ENCODE measurements at regions not wholly inside any gene's neighbourhood (a gene's known extent, or its start where the extent isn't known, plus 50 kb on each side); places are given as distances from the start of the nearest gene placed in this dataset.
A peak's percentile ranks its signal among the peaks of the same experiment; 100 is the strongest.

DNA sequence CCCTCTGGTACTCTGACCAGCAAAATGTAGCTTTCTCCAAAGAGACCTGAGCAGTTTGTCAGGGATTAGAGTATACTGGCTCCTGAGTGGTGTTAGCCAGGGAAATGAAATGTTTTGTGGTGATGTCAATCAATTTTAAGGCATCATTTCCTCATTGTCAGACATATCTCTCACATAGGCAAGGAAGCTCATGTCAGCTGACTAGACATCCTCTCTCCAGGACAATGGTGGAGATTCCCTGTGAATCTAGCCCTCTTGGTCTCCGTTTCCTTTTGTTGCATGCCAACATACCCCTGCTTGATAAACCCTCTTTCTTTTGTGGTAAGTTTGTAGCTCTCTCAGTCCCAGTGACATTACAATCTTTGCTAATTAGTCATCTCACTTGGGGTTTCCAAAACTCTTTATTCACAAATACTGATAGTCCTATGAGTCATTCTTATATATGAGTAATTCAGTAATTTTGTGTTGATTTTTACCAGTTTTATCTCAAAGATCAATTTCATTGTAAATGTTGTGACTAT, 135.6 kb upstream of the PTPRK start (continued):
- no peak for TF ChIP-seq NRF1 (conservative IDR thresholded peaks at IDR 0.05; ENCODE audit: low read depth, low read length)
- no peak for TF ChIP-seq ESRRA (IDR thresholded peaks at IDR 0.05; ENCODE audit: low read length)
- TF ChIP-seq, protein P1, sequence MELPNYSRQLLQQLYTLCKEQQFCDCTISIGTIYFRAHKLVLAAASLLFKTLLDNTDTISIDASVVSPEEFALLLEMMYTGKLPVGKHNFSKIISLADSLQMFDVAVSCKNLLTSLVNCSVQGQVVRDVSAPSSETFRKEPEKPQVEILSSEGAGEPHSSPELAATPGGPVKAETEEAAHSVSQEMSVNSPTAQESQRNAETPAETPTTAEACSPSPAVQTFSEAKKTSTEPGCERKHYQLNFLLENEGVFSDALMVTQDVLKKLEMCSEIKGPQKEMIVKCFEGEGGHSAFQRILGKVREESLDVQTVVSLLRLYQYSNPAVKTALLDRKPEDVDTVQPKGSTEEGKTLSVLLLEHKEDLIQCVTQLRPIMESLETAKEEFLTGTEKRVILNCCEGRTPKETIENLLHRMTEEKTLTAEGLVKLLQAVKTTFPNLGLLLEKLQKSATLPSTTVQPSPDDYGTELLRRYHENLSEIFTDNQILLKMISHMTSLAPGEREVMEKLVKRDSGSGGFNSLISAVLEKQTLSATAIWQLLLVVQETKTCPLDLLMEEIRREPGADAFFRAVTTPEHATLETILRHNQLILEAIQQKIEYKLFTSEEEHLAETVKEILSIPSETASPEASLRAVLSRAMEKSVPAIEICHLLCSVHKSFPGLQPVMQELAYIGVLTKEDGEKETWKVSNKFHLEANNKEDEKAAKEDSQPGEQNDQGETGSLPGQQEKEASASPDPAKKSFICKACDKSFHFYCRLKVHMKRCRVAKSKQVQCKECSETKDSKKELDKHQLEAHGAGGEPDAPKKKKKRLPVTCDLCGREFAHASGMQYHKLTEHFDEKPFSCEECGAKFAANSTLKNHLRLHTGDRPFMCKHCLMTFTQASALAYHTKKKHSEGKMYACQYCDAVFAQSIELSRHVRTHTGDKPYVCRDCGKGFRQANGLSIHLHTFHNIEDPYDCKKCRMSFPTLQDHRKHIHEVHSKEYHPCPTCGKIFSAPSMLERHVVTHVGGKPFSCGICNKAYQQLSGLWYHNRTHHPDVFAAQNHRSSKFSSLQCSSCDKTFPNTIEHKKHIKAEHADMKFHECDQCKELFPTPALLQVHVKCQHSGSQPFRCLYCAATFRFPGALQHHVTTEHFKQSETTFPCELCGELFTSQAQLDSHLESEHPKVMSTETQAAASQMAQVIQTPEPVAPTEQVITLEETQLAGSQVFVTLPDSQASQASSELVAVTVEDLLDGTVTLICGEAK (IDR thresholded peaks at IDR 0.05; ENCODE audit: borderline replicate concordance), result no peak
- TF ChIP-seq ZNF384 (IDR thresholded peaks at IDR 0.05; ENCODE audit: borderline replicate concordance, low read depth, low read length), result no peak
- TF ChIP-seq SIX5 (IDR thresholded peaks at IDR 0.05; ENCODE audit: low read depth, low read length, severe bottlenecking), result no peak
- no peak; the same call in 1 of the 2 replicates for TF ChIP-seq BACH1 (IDR thresholded peaks at IDR 0.05; ENCODE audit: borderline replicate concordance)
- TF ChIP-seq, protein P2, sequence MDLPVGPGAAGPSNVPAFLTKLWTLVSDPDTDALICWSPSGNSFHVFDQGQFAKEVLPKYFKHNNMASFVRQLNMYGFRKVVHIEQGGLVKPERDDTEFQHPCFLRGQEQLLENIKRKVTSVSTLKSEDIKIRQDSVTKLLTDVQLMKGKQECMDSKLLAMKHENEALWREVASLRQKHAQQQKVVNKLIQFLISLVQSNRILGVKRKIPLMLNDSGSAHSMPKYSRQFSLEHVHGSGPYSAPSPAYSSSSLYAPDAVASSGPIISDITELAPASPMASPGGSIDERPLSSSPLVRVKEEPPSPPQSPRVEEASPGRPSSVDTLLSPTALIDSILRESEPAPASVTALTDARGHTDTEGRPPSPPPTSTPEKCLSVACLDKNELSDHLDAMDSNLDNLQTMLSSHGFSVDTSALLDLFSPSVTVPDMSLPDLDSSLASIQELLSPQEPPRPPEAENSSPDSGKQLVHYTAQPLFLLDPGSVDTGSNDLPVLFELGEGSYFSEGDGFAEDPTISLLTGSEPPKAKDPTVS (IDR thresholded peaks at IDR 0.05; ENCODE audit: low read depth, low read length), result no peak
- TF ChIP-seq CHD2 (IDR thresholded peaks at IDR 0.05; ENCODE audit: borderline replicate concordance, low read depth, low read length), result no peak
- TF ChIP-seq, protein P3, sequence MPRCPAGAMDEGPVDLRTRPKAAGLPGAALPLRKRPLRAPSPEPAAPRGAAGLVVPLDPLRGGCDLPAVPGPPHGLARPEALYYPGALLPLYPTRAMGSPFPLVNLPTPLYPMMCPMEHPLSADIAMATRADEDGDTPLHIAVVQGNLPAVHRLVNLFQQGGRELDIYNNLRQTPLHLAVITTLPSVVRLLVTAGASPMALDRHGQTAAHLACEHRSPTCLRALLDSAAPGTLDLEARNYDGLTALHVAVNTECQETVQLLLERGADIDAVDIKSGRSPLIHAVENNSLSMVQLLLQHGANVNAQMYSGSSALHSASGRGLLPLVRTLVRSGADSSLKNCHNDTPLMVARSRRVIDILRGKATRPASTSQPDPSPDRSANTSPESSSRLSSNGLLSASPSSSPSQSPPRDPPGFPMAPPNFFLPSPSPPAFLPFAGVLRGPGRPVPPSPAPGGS (IDR thresholded peaks at IDR 0.05; ENCODE audit: borderline replicate concordance, insufficient read depth, low read depth, low read length, poor library complexity, severe bottlenecking), result no peak
- TF ChIP-seq HDAC6 (IDR thresholded peaks at IDR 0.05; ENCODE audit: unreplicated experiment), result no peak
- peak; percentile 84 for TF ChIP-seq CREM (IDR thresholded peaks at IDR 0.05; ENCODE audit: low read depth)
- no peak for TF ChIP-seq RB1 (IDR thresholded peaks at IDR 0.05; ENCODE audit: borderline replicate concordance)
- TF ChIP-seq GATAD2B (conservative IDR thresholded peaks at IDR 0.05; ENCODE audit: low read depth), result peak; percentile 40; the same call in 1 of the 2 replicates
- no peak for TF ChIP-seq KLF5 (IDR thresholded peaks at IDR 0.05; ENCODE audit: partially characterized antibody)
- TF ChIP-seq CHD4 (IDR thresholded peaks at IDR 0.05), result no peak
- peak; percentile 39; the same call in 1 of the 2 replicates for TF ChIP-seq GABPA (IDR thresholded peaks at IDR 0.05; ENCODE audit: low read depth)
- TF ChIP-seq ZBED1 (IDR thresholded peaks at IDR 0.05; ENCODE audit: borderline replicate concordance), result no peak; the same call in 1 of the 2 replicates
- no peak for TF ChIP-seq CREB1 (IDR thresholded peaks at IDR 0.05; ENCODE audit: low read depth)
- TF ChIP-seq, protein P4, sequence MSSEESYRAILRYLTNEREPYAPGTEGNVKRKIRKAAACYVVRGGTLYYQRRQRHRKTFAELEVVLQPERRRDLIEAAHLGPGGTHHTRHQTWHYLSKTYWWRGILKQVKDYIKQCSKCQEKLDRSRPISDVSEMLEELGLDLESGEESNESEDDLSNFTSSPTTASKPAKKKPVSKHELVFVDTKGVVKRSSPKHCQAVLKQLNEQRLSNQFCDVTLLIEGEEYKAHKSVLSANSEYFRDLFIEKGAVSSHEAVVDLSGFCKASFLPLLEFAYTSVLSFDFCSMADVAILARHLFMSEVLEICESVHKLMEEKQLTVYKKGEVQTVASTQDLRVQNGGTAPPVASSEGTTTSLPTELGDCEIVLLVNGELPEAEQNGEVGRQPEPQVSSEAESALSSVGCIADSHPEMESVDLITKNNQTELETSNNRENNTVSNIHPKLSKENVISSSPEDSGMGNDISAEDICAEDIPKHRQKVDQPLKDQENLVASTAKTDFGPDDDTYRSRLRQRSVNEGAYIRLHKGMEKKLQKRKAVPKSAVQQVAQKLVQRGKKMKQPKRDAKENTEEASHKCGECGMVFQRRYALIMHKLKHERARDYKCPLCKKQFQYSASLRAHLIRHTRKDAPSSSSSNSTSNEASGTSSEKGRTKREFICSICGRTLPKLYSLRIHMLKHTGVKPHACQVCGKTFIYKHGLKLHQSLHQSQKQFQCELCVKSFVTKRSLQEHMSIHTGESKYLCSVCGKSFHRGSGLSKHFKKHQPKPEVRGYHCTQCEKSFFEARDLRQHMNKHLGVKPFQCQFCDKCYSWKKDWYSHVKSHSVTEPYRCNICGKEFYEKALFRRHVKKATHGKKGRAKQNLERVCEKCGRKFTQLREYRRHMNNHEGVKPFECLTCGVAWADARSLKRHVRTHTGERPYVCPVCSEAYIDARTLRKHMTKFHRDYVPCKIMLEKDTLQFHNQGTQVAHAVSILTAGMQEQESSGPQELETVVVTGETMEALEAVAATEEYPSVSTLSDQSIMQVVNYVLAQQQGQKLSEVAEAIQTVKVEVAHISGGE (CRISPR knock-in tag; IDR thresholded peaks at IDR 0.05), result no peak
- TF ChIP-seq, protein P5, sequence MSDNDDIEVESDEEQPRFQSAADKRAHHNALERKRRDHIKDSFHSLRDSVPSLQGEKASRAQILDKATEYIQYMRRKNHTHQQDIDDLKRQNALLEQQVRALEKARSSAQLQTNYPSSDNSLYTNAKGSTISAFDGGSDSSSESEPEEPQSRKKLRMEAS (IDR thresholded peaks at IDR 0.05; ENCODE audit: low read depth, low read length), result no peak
- no peak for TF ChIP-seq SREBF1 (IDR thresholded peaks at IDR 0.05; ENCODE audit: low read length)

Data from GM12878 (cell line).